Esophagus squamous epithelium (tissue), 5 donors: ENCODE measurements at regions not wholly inside any gene's neighbourhood (a gene's known extent, or its start where the extent isn't known, plus 50 kb on each side); places are given as distances from the start of the nearest gene placed in this dataset.

ENCODE experiments used
- DNase-seq: peaks from one replicate; lab custom pipeline; 2025; lab: John Stamatoyannopoulos, UW
- H3K27ac ChIP-seq, 4 donors: fragments of 200-600 bp; sonication (generic); one replicate each; pipeline ENCODE4 v1.5.1; 2016 to 2019; ENCODE audit warnings: mild to moderate bottlenecking in 1 of 4
- H3K27me3 ChIP-seq, 4 donors: fragments of 200-600 bp; sonication (generic); 1 replicate in 3 of 4; 2 replicates in 1 of 4; pipeline versions ENCODE4 v1.5.1 to v1.6.0; 2017 to 2021; ENCODE audit warnings: antibody characterized with exemption in 1 of 4
- H3K36me3 ChIP-seq, 3 donors: fragments of 200-600 bp; sonication (generic); one replicate each; pipeline ENCODE4 v1.5.1; 2016 to 2019
- H3K4me1 ChIP-seq, 3 donors: fragments of 200-600 bp; sonication (generic); one replicate each; pipeline ENCODE4 v1.5.1; 2017 to 2019
- H3K4me3 ChIP-seq, 4 donors: fragments of 200-600 bp; sonication (generic); 1 replicate in 3 of 4; 2 replicates in 1 of 4; pipeline ENCODE4 v1.5.1; 2016 to 2019; ENCODE audit warnings: mild to moderate bottlenecking in 2 of 4, moderate library complexity in 1 of 4
- H3K9me3 ChIP-seq, 3 donors: fragments of 200-600 bp; sonication (generic); one replicate each; pipeline ENCODE4 v1.5.1; 2016 to 2019
- POLR2A ChIP-seq, 4 donors: fragments of 450-650 bp; IDR thresholded peaks; one replicate each; pipeline ENCODE4 v1.6.1; 2017; ENCODE audit warnings: antibody characterized with exemption in 4 of 4, mild to moderate bottlenecking in 4 of 4, moderate library complexity in 3 of 4
- WGBS, 2 donors: methylation state at CpG; one replicate each; pipeline ENCODE4 v1.1.5; 2018; 5-methylcytosine and 5-hydroxymethylcytosine counted together
- intact Hi-C: fragments of 100-400 bp; cut with DNase I; formaldehyde crosslinking; loops from one replicate; pipeline ENCODE4 v1.15.0; 2022
- TF ChIP-seq, protein P1 (sequence below), 6 experiments: fragments of 450-650 bp in 4 of 6; fragments of 200-600 bp in 2 of 6; sonication (generic) in 2 of 6; IDR thresholded peaks; one replicate each; pipeline ENCODE4 v1.5.1; 2016 to 2019; ENCODE audit warnings: antibody characterized with exemption in 6 of 6, mild to moderate bottlenecking in 4 of 6, moderate library complexity in 4 of 6
- donor health status: DM: yes; HTN: yes; CAD: no.

DNA sequence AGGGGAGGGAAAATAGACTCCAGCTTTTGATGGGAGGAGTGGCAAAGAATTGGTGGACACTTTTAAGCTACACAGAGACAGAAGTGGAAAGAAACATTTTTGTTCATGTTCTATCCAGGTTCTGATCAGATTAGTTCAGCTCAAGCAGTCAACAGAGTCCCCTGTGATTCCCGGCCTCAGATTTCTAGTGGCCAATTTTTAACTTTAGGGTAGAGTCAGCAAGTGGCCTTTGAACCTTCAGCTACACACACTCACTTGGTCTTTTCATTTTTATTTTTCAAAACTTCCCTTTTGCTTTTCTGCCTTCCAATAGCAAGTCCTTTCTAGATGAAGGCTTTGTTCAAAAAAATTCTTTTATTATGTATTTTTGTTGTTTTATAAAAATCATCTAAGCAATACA, 169.2 kb upstream of the RPS6KA3 start:
- no peak for TF ChIP-seq POLR2A (IDR thresholded peaks at IDR 0.05)
- TF ChIP-seq, protein P1, sequence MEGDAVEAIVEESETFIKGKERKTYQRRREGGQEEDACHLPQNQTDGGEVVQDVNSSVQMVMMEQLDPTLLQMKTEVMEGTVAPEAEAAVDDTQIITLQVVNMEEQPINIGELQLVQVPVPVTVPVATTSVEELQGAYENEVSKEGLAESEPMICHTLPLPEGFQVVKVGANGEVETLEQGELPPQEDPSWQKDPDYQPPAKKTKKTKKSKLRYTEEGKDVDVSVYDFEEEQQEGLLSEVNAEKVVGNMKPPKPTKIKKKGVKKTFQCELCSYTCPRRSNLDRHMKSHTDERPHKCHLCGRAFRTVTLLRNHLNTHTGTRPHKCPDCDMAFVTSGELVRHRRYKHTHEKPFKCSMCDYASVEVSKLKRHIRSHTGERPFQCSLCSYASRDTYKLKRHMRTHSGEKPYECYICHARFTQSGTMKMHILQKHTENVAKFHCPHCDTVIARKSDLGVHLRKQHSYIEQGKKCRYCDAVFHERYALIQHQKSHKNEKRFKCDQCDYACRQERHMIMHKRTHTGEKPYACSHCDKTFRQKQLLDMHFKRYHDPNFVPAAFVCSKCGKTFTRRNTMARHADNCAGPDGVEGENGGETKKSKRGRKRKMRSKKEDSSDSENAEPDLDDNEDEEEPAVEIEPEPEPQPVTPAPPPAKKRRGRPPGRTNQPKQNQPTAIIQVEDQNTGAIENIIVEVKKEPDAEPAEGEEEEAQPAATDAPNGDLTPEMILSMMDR (IDR thresholded peaks at IDR 0.05) = no peak
- intact Hi-C loops = loop anchor here (10.0 kb wide), 1 partner anchor 51 kb away; no protein-coding TSS in a partner anchor

DNA sequence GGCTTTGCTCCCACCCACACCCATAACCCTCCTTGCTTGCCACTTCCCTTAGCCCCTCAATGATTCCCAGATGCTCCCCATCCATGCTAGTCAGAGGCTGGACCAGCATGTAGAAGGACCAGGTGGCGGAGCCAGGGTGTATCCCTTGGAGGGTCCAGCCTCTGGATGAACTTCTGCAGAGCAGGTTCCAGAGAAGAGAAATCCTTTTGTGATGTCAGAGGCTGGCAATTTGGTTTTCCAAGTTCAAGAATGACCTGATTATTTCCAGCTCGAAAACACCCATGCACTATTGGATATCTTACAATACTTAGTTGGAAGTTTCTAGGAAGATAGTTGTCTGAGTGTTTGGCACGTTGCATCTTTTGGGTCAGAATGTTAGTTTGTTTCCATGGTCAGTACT, 168.3 kb upstream of the RPS6KA3 start:
- H3K9me3 ChIP-seq = no peaks in the 10 kb centered on the region
- TF ChIP-seq POLR2A (IDR thresholded peaks at IDR 0.05) = no peak
- TF ChIP-seq, protein P1 (IDR thresholded peaks at IDR 0.05) = no peak
- H3K27ac ChIP-seq = no peak overlapping the region
- intact Hi-C loops = loop anchor here (10.0 kb wide), 1 partner anchor 50 kb away; no protein-coding TSS in a partner anchor
- 38 to 67% methylated on average over 2 of the region's 3 CpGs for WGBS, 2 donors
- no peaks in the 10 kb centered on the region for H3K36me3 ChIP-seq
- DNase-seq = no peak
- no peaks in the 10 kb centered on the region for H3K4me1 ChIP-seq
- H3K4me3 ChIP-seq = no peak overlapping the region
- no peaks in the 10 kb centered on the region for H3K27me3 ChIP-seq

More for the DNA sequence above, 169.2 kb upstream of the RPS6KA3 start:
- H3K9me3 ChIP-seq = no peaks in the 10 kb centered on the region
- H3K4me1 ChIP-seq = no peaks in the 10 kb centered on the region
- no peak for DNase-seq
- no peaks in the 10 kb centered on the region for H3K36me3 ChIP-seq
- no peak overlapping the region for H3K27ac ChIP-seq
- no peak overlapping the region for H3K4me3 ChIP-seq
- no peaks in the 10 kb centered on the region for H3K27me3 ChIP-seq
- 83 to 100% methylated on average over 1 of the region's 1 CpG for WGBS, 2 donors

DNA sequence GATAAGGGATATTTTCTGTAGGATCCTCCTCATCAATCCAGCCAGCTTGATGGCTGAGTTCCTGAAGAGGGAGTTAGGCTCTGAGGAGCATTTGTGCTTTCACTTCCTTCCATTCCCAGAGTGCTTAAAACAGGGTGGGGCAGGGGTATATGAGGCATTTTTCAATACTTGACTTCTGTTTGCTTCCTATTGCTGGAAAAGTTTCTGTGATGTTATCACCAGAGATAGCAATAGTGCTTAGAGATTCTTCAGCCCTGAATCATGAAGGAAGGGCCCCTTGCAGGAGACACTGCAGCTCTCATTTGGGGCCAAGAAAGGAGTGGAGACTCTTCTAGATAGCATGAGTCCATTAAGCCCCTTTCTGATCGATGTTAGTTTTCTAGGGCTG, 166.7 kb upstream of the RPS6KA3 start:
- no peak overlapping the region for H3K4me3 ChIP-seq
- no peak for DNase-seq
- no peaks in the 10 kb centered on the region for H3K9me3 ChIP-seq
- no peak overlapping the region for H3K27ac ChIP-seq
- no peak for TF ChIP-seq POLR2A (IDR thresholded peaks at IDR 0.05)
- TF ChIP-seq, protein P1 (IDR thresholded peaks at IDR 0.05) = no peak
- H3K4me1 ChIP-seq = no peaks in the 10 kb centered on the region
- no peaks in the 10 kb centered on the region for H3K36me3 ChIP-seq
- WGBS, 2 donors = 57 to 80% methylated on average over 1 of the region's 1 CpG
- intact Hi-C loops = loop anchor here (10.0 kb wide), 1 partner anchor 49 kb away; no protein-coding TSS in a partner anchor
- H3K27me3 ChIP-seq = no peaks in the 10 kb centered on the region

DNA sequence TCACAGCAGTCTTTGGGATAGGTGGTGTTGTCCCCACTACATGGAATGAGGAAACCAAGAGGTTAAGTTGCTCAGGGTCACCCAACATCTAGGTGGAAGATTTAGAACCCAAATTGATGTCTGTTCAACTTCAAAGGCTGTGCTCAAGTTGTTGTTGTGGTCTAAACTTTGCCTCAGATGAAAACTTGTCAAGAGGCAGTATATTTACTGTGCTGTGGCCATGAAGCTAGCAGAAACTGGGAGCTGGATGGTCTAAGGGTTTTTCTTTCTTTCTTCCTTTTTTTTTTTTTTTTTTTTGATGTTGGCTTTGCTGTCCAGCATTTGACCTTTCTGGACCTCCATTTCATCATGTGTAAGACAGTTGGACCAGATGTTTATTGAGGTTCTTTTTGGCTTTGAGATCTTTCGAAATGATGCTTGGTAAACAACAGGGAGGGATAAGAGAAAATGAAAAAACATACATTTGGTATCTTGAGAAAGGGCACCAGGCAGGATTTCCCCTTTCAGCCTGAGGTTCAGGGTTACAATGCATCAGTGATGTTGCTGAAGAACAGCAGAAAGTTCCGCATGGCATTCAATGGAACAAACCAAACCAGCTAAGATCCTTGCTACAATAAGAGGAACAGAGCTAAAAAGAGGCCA, 166.2 kb upstream of the RPS6KA3 start:
- 65% methylated on average over 2 of the region's 2 CpGs; no CpG with 5 or more reads in 1 of the 2 donors for WGBS, 2 donors
- no peak for TF ChIP-seq POLR2A (IDR thresholded peaks at IDR 0.05)
- TF ChIP-seq, protein P1 (IDR thresholded peaks at IDR 0.05) = no peak
- intact Hi-C loops = loop anchor here (10.0 kb wide), 1 partner anchor 48 kb away; no protein-coding TSS in a partner anchor

DNA sequence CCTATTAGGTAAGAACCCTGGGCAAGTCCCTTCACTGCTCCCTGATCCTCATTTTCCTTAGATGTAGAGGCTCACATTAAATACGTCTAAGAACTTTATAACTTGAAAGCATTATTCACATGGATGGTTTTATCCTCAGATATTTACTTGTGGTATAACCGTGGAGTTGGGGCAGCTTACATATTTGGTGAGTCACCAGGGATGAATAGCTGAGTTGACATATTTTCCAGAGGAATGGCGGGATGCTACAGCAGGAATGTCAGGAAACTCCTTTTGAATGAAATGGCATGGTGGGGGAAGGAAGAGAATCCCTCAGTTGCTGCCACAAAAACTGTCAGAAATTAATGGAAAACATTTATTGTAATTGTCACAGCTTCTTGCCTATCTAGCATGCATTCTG, 165.3 kb upstream of the RPS6KA3 start:
- H3K27ac ChIP-seq = no peak overlapping the region
- no peak overlapping the region for H3K4me3 ChIP-seq
- WGBS, 2 donors = 21 to 40% methylated on average over 3 of the region's 3 CpGs
- H3K36me3 ChIP-seq = no peaks in the 10 kb centered on the region
- no peaks in the 10 kb centered on the region for H3K27me3 ChIP-seq
- no peaks in the 10 kb centered on the region for H3K9me3 ChIP-seq
- DNase-seq = no peak
- no peaks in the 10 kb centered on the region for H3K4me1 ChIP-seq
- intact Hi-C loops = loop anchor here (10.0 kb wide), 1 partner anchor 47 kb away; no protein-coding TSS in a partner anchor
- TF ChIP-seq POLR2A (IDR thresholded peaks at IDR 0.05) = no peak
- TF ChIP-seq, protein P1 (IDR thresholded peaks at IDR 0.05) = no peak

More for the DNA sequence above, 166.2 kb upstream of the RPS6KA3 start:
- no peaks in the 10 kb centered on the region for H3K9me3 ChIP-seq
- no peaks in the 10 kb centered on the region for H3K4me1 ChIP-seq
- H3K36me3 ChIP-seq = no peaks in the 10 kb centered on the region
- H3K4me3 ChIP-seq = no peak overlapping the region
- no peak for DNase-seq
- H3K27ac ChIP-seq = no peak overlapping the region
- no peaks in the 10 kb centered on the region for H3K27me3 ChIP-seq
